ENCODE measurements at regions not wholly inside any gene's neighbourhood (a gene's known extent, or its start where the extent isn't known, plus 50 kb on each side); places are given as distances from the start of the nearest gene placed in this dataset.

DNA sequence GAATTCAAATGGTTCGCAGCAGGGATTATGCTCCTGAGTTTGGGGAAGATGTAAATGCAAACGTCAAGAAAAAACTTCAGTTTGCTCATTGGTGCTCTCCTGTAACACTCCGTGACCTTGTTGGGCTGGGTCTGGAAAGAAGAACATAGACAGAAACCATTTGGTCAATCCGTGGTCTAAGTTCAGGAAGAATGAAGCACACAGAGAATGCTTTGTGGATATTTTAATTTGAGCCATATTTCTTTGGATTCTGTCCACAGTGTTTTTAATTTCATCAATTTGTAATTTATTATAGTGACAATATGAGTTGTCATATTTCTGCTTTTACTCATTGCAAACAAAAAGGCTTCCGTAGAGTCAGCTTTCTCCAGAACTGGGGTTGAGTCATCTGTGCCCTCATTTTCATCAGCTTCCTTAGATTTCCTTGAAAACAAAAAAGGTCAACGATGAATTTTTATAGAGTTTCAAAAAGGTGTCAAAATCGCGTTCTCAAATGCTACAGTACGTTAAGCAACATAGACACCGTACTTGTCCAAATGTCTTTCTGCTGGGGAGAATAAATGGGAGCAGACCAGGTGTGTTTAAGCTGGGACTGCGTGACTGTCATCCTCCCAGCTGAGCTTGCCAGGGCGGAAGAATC lies 606.4 kb downstream of the RNF144A start:
- Histone ChIP-seq H3K4me2 (ENCODE audit: low read depth, low read length) (no peak overlapping the region), H3K4me1 (ENCODE audit: low read length) (no peaks in the 10 kb centered on the region), H3K36me3 (replicated peaks; ENCODE audit: insufficient read depth, low read length) (no peaks in the 10 kb centered on the region), H3K9ac (ENCODE audit: low read length) (no peak overlapping the region), H3F3A (ENCODE audit: insufficient read depth, low read length) (no peaks in the 10 kb centered on the region), H2AFZ (ENCODE audit: low read length) (no peak overlapping the region), H3K4me3 (ENCODE audit: low read length) (no peak overlapping the region), H3K79me2 (ENCODE audit: low read length) (no peaks in the 10 kb centered on the region), H3K27me3 (replicated peaks; ENCODE audit: insufficient read depth, low read length) (no peaks in the 10 kb centered on the region), H3K9me2 (replicated peaks; ENCODE audit: insufficient read depth, low read length) (no peaks in the 10 kb centered on the region), H3K27ac (ENCODE audit: low read length) (no peak overlapping the region), H3K9me3 (replicated peaks; ENCODE audit: insufficient read depth, low read length) (no peaks in the 10 kb centered on the region), H4K20me1 (ENCODE audit: insufficient read depth, low read length) (no peaks in the 10 kb centered on the region)
- DNase-seq, result no peak
- TF ChIP-seq EZH2 (optimal IDR thresholded peaks at IDR 0.05; ENCODE audit: low read depth, low read length) (no peak), EZH2phosphoT487 (IDR thresholded peaks at IDR 0.05; ENCODE audit: low read length) (no peak)
- TF ChIP-seq, protein P1, sequence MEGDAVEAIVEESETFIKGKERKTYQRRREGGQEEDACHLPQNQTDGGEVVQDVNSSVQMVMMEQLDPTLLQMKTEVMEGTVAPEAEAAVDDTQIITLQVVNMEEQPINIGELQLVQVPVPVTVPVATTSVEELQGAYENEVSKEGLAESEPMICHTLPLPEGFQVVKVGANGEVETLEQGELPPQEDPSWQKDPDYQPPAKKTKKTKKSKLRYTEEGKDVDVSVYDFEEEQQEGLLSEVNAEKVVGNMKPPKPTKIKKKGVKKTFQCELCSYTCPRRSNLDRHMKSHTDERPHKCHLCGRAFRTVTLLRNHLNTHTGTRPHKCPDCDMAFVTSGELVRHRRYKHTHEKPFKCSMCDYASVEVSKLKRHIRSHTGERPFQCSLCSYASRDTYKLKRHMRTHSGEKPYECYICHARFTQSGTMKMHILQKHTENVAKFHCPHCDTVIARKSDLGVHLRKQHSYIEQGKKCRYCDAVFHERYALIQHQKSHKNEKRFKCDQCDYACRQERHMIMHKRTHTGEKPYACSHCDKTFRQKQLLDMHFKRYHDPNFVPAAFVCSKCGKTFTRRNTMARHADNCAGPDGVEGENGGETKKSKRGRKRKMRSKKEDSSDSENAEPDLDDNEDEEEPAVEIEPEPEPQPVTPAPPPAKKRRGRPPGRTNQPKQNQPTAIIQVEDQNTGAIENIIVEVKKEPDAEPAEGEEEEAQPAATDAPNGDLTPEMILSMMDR (IDR thresholded peaks at IDR 0.05; ENCODE audit: low read length), result no peak

DNA sequence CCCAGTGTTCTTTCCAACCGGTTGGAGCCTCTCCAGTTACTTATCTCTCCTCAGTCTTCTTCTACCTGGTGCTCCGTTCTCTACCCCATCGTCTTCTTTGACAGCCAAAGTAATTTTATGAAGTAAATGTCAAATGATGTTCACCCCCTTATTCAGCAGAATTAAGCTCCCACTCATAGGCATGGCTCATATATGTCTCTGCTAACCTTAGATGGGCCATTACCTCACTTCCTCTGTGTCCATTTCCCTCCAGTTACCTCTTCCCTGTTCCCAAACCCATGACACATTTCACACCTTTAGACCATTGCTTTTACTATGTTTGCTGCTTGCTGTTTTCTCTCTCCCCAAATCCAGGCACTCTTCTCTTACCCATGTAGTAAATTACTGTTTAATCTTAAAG lies 607.0 kb downstream of the RNF144A start:
- no peaks in the 10 kb centered on the region for H3K9me3 ChIP-seq (replicated peaks; ENCODE audit: insufficient read depth, low read length)

DNA sequence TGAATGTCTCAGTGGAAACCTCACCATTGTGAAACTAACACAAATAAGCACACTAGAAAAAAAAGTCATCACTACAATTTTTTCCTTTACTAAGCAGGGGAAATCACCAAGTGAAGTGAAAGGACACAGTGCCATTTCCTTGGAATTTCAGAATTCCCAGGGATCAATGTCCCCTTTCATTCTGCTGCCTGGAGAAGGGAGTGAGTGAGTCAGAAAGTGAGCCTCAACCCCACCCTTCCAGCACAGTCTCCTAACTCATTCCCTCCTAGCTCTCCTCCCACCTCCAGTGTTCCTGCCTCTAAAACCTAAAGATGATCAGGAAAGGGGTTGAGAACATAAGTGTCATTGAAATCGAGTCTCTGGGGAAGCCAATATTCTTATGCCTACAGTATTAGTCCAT lies 608.5 kb downstream of the RNF144A start:
- Histone ChIP-seq H3F3A (ENCODE audit: insufficient read depth, low read length) (no peaks in the 10 kb centered on the region), H3K4me1 (ENCODE audit: low read length) (no peaks in the 10 kb centered on the region), H3K79me2 (ENCODE audit: low read length) (no peaks in the 10 kb centered on the region), H3K27me3 (replicated peaks; ENCODE audit: insufficient read depth, low read length) (no peaks in the 10 kb centered on the region), H4K20me1 (ENCODE audit: insufficient read depth, low read length) (no peaks in the 10 kb centered on the region), H3K4me2 (ENCODE audit: low read depth, low read length) (no peak overlapping the region), H3K27ac (ENCODE audit: low read length) (no peak overlapping the region), H2AFZ (ENCODE audit: low read length) (no peak overlapping the region), H3K9me3 (replicated peaks; ENCODE audit: insufficient read depth, low read length) (no peaks in the 10 kb centered on the region), H3K9me2 (replicated peaks; ENCODE audit: insufficient read depth, low read length) (no peaks in the 10 kb centered on the region), H3K4me3 (ENCODE audit: low read length) (no peak overlapping the region), H3K9ac (ENCODE audit: low read length) (no peak overlapping the region), H3K36me3 (replicated peaks; ENCODE audit: insufficient read depth, low read length) (no peaks in the 10 kb centered on the region)
- no peak for DNase-seq
- TF ChIP-seq, protein P1 (IDR thresholded peaks at IDR 0.05; ENCODE audit: low read length), result no peak
- no peak for TF ChIP-seq EZH2 (optimal IDR thresholded peaks at IDR 0.05; ENCODE audit: low read depth, low read length)
- TF ChIP-seq EZH2phosphoT487 (IDR thresholded peaks at IDR 0.05; ENCODE audit: low read length), result no peak

More for the DNA sequence above, 607.0 kb downstream of the RNF144A start:
- TF ChIP-seq EZH2phosphoT487 (IDR thresholded peaks at IDR 0.05; ENCODE audit: low read length) (no peak), EZH2 (optimal IDR thresholded peaks at IDR 0.05; ENCODE audit: low read depth, low read length) (no peak)
- TF ChIP-seq, protein P1 (IDR thresholded peaks at IDR 0.05; ENCODE audit: low read length), result no peak
- no peaks in the 10 kb centered on the region for H3K4me1 ChIP-seq (ENCODE audit: low read length)
- H3K9me2 ChIP-seq (replicated peaks; ENCODE audit: insufficient read depth, low read length), result no peaks in the 10 kb centered on the region
- no peaks in the 10 kb centered on the region for H3K79me2 ChIP-seq (ENCODE audit: low read length)
- H3K27me3 ChIP-seq (replicated peaks; ENCODE audit: insufficient read depth, low read length), result no peaks in the 10 kb centered on the region
- no peak overlapping the region for H3K9ac ChIP-seq (ENCODE audit: low read length)
- DNase-seq, result no peak
- H3K4me3 ChIP-seq (ENCODE audit: low read length), result no peak overlapping the region
- H2AFZ ChIP-seq (ENCODE audit: low read length), result no peak overlapping the region
- H3F3A ChIP-seq (ENCODE audit: insufficient read depth, low read length), result no peaks in the 10 kb centered on the region
- no peak overlapping the region for H3K4me2 ChIP-seq (ENCODE audit: low read depth, low read length)
- no peaks in the 10 kb centered on the region for H3K36me3 ChIP-seq (replicated peaks; ENCODE audit: insufficient read depth, low read length)
- no peaks in the 10 kb centered on the region for H4K20me1 ChIP-seq (ENCODE audit: insufficient read depth, low read length)
- no peak overlapping the region for H3K27ac ChIP-seq (ENCODE audit: low read length)
